ENCODE measurements at regions not wholly inside any gene's neighbourhood (a gene's known extent, or its start where the extent isn't known, plus 50 kb on each side); places are given as distances from the start of the nearest gene placed in this dataset.
"Not testable (repeated sequence)": the region's sequence is repeated elsewhere in the genome, so short reads cannot be mapped to it uniquely, and the experiment has no call there.

DNA sequence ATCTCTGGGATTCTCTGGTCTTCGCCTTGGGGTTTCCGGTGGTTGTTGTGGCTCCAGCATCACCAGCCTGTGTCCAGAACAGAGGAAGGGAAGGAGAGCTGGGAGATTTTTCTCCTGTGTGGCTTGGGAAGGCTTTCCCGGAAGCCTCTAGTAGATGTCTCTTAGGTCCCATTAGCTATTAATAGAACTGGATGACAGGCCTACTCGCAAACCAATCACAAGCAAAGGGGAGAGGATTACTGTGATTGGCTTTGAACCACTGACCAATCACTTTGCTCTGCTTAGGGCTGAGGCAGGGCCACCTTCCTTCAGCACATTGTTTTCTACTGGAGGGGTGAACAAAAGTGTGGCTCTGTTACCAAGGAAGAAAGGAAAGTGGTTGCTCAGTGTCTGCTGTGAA, 203.4 kb upstream of the SULF2 start:
- no peak overlapping the region for H3K27ac ChIP-seq (replicated peaks)
- DNase-seq (ENCODE audit: low read depth in 1 of 2, low spot score in 1 of 2), result no peak
- TF ChIP-seq SPI1 (IDR thresholded peaks at IDR 0.05; ENCODE audit: borderline replicate concordance, low read depth), result no peak
- TF ChIP-seq, protein P1, sequence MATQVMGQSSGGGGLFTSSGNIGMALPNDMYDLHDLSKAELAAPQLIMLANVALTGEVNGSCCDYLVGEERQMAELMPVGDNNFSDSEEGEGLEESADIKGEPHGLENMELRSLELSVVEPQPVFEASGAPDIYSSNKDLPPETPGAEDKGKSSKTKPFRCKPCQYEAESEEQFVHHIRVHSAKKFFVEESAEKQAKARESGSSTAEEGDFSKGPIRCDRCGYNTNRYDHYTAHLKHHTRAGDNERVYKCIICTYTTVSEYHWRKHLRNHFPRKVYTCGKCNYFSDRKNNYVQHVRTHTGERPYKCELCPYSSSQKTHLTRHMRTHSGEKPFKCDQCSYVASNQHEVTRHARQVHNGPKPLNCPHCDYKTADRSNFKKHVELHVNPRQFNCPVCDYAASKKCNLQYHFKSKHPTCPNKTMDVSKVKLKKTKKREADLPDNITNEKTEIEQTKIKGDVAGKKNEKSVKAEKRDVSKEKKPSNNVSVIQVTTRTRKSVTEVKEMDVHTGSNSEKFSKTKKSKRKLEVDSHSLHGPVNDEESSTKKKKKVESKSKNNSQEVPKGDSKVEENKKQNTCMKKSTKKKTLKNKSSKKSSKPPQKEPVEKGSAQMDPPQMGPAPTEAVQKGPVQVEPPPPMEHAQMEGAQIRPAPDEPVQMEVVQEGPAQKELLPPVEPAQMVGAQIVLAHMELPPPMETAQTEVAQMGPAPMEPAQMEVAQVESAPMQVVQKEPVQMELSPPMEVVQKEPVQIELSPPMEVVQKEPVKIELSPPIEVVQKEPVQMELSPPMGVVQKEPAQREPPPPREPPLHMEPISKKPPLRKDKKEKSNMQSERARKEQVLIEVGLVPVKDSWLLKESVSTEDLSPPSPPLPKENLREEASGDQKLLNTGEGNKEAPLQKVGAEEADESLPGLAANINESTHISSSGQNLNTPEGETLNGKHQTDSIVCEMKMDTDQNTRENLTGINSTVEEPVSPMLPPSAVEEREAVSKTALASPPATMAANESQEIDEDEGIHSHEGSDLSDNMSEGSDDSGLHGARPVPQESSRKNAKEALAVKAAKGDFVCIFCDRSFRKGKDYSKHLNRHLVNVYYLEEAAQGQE (IDR thresholded peaks at IDR 0.05; ENCODE audit: insufficient replicate concordance, low read depth), result no peak
- TF ChIP-seq, protein P2, sequence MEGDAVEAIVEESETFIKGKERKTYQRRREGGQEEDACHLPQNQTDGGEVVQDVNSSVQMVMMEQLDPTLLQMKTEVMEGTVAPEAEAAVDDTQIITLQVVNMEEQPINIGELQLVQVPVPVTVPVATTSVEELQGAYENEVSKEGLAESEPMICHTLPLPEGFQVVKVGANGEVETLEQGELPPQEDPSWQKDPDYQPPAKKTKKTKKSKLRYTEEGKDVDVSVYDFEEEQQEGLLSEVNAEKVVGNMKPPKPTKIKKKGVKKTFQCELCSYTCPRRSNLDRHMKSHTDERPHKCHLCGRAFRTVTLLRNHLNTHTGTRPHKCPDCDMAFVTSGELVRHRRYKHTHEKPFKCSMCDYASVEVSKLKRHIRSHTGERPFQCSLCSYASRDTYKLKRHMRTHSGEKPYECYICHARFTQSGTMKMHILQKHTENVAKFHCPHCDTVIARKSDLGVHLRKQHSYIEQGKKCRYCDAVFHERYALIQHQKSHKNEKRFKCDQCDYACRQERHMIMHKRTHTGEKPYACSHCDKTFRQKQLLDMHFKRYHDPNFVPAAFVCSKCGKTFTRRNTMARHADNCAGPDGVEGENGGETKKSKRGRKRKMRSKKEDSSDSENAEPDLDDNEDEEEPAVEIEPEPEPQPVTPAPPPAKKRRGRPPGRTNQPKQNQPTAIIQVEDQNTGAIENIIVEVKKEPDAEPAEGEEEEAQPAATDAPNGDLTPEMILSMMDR (IDR thresholded peaks at IDR 0.05; ENCODE audit: insufficient read depth, low read length), result no peak
- TF ChIP-seq POLR2AphosphoS5 (IDR thresholded peaks at IDR 0.05; ENCODE audit: low read depth), result no peak
- H3K27me3 ChIP-seq (ENCODE audit: insufficient read depth, poor library complexity, severe bottlenecking), result no peaks in the 10 kb centered on the region
- no peak overlapping the region for H3K4me3 ChIP-seq (replicated peaks; ENCODE audit: insufficient read depth, low read length)

DNA sequence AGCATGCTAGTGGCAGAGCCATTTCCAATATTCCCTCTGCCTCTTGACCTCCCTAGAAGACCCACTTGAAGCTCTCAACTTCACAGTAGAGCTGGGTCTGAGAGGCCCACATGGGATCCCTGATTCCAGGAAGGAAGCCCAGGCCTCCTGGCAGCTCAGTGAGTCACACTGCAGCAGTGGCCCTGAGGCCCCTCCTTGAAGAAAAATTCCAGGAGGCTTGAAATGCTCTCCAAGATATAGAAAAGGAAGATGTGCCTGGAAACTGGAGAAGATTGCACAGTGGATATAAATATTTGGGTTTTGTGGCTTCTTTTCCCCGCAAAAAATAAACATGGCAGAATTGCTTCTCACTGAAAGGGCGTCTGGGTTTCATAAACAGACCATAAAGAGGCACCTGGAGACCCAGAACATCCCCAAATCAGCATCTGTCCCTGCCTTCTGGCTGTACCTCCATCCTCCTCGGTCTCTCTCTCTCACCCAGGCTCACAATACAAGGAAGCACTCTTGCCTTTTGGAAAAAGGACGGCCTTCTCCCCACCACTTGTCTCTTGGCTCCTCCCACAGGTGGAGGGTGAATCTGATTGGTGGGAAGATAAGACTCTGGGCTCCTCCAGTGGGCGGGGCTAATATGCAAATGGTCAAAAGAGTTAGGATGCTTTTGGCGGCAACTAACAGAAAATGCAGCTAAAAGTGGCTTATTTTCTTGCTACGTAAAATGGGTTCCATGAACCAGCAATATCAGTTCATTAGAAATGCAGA, 200.0 kb upstream of the SULF2 start:
- H3K4me3 ChIP-seq (replicated peaks; ENCODE audit: insufficient read depth, low read length), result no peak overlapping the region
- TF ChIP-seq POLR2AphosphoS5 (IDR thresholded peaks at IDR 0.05; ENCODE audit: low read depth) (no peak), SPI1 (IDR thresholded peaks at IDR 0.05; ENCODE audit: borderline replicate concordance, low read depth) (no peak), GABPA (IDR thresholded peaks at IDR 0.05; ENCODE audit: low read depth) (no peak)
- TF ChIP-seq, protein P1 (IDR thresholded peaks at IDR 0.05; ENCODE audit: insufficient replicate concordance, low read depth), result no peak
- TF ChIP-seq, protein P2 (IDR thresholded peaks at IDR 0.05; ENCODE audit: insufficient read depth, low read length), result no peak
- DNase-seq (ENCODE audit: low read depth in 1 of 2, low spot score in 1 of 2), result no peak
- H3K27me3 ChIP-seq (ENCODE audit: insufficient read depth, poor library complexity, severe bottlenecking), result no peaks in the 10 kb centered on the region
- no peak overlapping the region for H3K27ac ChIP-seq (replicated peaks)

DNA sequence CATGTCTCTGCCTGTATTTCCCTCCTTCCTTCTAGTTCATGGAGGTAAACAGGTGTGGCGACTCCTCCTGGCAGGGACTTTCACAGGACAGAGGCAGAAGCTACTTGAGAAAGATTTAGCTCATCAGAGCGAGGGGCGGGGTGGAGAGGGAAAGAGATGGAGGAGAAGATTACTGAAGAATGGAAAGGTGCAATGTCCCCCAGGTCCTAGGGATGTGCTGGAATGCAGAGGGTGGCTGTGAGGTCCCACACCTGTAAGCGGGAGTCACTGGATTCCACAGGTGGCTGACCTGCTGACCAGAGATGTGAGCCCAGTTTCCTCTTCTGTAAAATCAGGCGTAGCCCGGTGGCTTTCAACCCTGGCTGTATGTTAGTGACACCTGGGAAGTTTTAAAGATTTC, 199.2 kb upstream of the SULF2 start:
- no peak overlapping the region for H3K4me3 ChIP-seq (replicated peaks; ENCODE audit: insufficient read depth, low read length)
- H3K27me3 ChIP-seq (ENCODE audit: insufficient read depth, poor library complexity, severe bottlenecking), result no peaks in the 10 kb centered on the region
- TF ChIP-seq, protein P2 (IDR thresholded peaks at IDR 0.05; ENCODE audit: insufficient read depth, low read length), result no peak
- no peak for TF ChIP-seq SPI1 (IDR thresholded peaks at IDR 0.05; ENCODE audit: borderline replicate concordance, low read depth)
- TF ChIP-seq, protein P1 (IDR thresholded peaks at IDR 0.05; ENCODE audit: insufficient replicate concordance, low read depth), result no peak
- H3K27ac ChIP-seq (replicated peaks), result no peak overlapping the region
- DNase-seq (ENCODE audit: low read depth in 1 of 2, low spot score in 1 of 2), result no peak

DNA sequence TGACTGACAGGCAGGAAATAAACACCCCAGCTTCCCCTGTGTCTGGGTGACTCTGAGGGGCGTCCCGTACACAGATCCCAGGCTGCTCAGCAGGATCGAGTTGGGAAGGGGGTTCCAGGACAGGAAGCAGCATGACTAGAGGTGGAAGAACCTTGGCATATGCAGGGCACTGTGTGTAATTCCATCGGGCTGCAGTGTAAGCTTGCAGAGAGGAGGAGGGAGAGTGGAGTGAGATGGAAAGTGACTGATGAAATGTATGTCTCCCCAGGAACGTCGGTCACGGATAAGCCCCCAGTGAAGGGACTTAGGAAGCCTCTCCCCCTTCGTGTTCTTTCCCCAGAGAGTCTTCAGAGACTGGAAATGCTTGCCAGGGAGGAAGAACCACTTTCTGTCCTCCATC, 198.4 kb upstream of the SULF2 start:
- not testable (repeated sequence) for H3K4me3 ChIP-seq (replicated peaks; ENCODE audit: insufficient read depth, low read length); H3K27ac ChIP-seq (replicated peaks); H3K27me3 ChIP-seq (ENCODE audit: insufficient read depth, poor library complexity, severe bottlenecking); DNase-seq (ENCODE audit: low read depth in 1 of 2, low spot score in 1 of 2)
